HEK293T (cell line): ENCODE measurements at regions not wholly inside any gene's neighbourhood (a gene's known extent, or its start where the extent isn't known, plus 50 kb on each side); places are given as distances from the start of the nearest gene placed in this dataset.

Source experiments
- CTCF ChIA-PET: fragments of 350-600 bp; formaldehyde crosslinking; extraction: SDS; loops from one replicate; lab custom pipeline; 2021; ENCODE audit warnings: antibody characterized with exemption, inconsistent platforms; lab: Yijun Ruan, JAX
- POLR2A ChIA-PET: fragments of 350-600 bp; formaldehyde crosslinking; extraction: SDS; loops from one replicate; lab custom pipeline; 2020; ENCODE audit warnings: antibody characterized with exemption, inconsistent platforms; lab: Yijun Ruan, JAX
- DNase-seq: peaks from one replicate; pipeline ENCODE4 v3.0.0; 2012; ENCODE audit warnings: mixed read lengths; ENCODE audit errors: extremely low spot score
- ARNT ChIP-seq: fragments of 450-650 bp; IDR thresholded peaks from 2 replicates; pipeline ENCODE4 v1.6.1; 2017; ENCODE audit warnings: mild to moderate bottlenecking
- BHLHE40 ChIP-seq: fragments of 450-650 bp; IDR thresholded peaks from 2 replicates; pipeline ENCODE4 v1.6.1; 2016; ENCODE audit warnings: mild to moderate bottlenecking, moderate library complexity, borderline replicate concordance
- CTBP1 ChIP-seq: fragments of 450-650 bp; IDR thresholded peaks from 2 replicates; pipeline ENCODE4 v1.6.1; 2016; ENCODE audit warnings: borderline replicate concordance
- ELF4 ChIP-seq: fragments of 450-650 bp; IDR thresholded peaks from 2 replicates; pipeline ENCODE4 v1.6.1; 2017; ENCODE audit warnings: antibody characterized with exemption
- FOXA1 ChIP-seq: fragments of 450-650 bp; IDR thresholded peaks from 2 replicates; pipeline ENCODE4 v1.6.1; 2016; ENCODE audit warnings: mild to moderate bottlenecking
- FOXK2 ChIP-seq: fragments of 450-650 bp; IDR thresholded peaks from 2 replicates; pipeline ENCODE4 v1.6.1; 2016; ENCODE audit warnings: mild to moderate bottlenecking
- FOXM1 ChIP-seq: fragments of 450-650 bp; IDR thresholded peaks from 2 replicates; pipeline ENCODE4 v1.6.1; 2017; ENCODE audit warnings: mild to moderate bottlenecking, borderline replicate concordance
- HDGF ChIP-seq: fragments of 450-650 bp; IDR thresholded peaks from 2 replicates; pipeline ENCODE4 v1.6.1; 2017; ENCODE audit warnings: antibody characterized with exemption, borderline replicate concordance
- L3MBTL2 ChIP-seq: fragments of 450-650 bp; conservative IDR thresholded peaks from 2 replicates; pipeline ENCODE4 v1.6.1; 2016; ENCODE audit warnings: mild to moderate bottlenecking
- LEF1 ChIP-seq: fragments of 450-650 bp; IDR thresholded peaks from 2 replicates; pipeline ENCODE4 v1.6.1; 2017; ENCODE audit warnings: mild to moderate bottlenecking, borderline replicate concordance
- NFRKB ChIP-seq: fragments of 450-650 bp; IDR thresholded peaks from 2 replicates; pipeline ENCODE4 v1.6.1; 2016; ENCODE audit warnings: mild to moderate bottlenecking, moderate library complexity
- PKNOX1 ChIP-seq: fragments of 450-650 bp; IDR thresholded peaks from 2 replicates; pipeline ENCODE4 v1.6.1; 2016
- SP1 ChIP-seq: fragments of 450-650 bp; IDR thresholded peaks from 2 replicates; pipeline ENCODE4 v1.6.1; 2017
- SUZ12 ChIP-seq: fragments of 450-650 bp; IDR thresholded peaks from 2 replicates; pipeline ENCODE4 v1.6.1; 2016; ENCODE audit warnings: mild to moderate bottlenecking
- TARDBP ChIP-seq: fragments of 450-650 bp; IDR thresholded peaks from 2 replicates; pipeline ENCODE4 v1.6.1; 2016
- ZNF384 ChIP-seq: fragments of 450-650 bp; IDR thresholded peaks from 2 replicates; pipeline ENCODE4 v1.6.1; 2016

DNA sequence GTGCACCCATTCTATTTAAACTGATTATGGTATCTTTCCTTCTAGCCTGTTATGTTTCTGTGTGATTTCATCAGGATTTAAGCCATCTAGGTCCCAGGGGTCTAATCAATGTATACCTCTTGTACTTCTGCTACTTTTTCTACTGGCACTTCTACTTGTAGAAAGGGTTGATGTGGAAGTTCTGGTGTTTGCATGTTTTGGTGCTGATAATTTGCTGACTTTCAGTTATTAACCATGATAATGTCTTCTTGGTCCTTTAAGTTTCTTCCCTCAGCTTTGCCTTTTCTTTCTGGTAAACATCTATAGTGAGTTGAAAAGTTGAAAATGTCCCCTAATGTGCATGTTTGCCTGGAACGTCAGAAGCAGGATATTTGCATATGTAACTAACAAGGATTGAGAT, 390.6 kb upstream of the MAP3K7 start:
- DNase-seq: no peak
- TF ChIP-seq TARDBP: no peak
- TF ChIP-seq FOXA1: no peak
- TF ChIP-seq BHLHE40: no peak
- TF ChIP-seq L3MBTL2: no peak
- TF ChIP-seq ELF4: no peak
- TF ChIP-seq CTBP1: no peak
- no peak for TF ChIP-seq FOXK2
- TF ChIP-seq FOXM1: no peak
- TF ChIP-seq LEF1: no peak
- ChIA-PET CTCF (no interaction called here), POLR2A (no interaction called here)

- ChIA-PET POLR2A (no interaction called here), CTCF (no interaction called here)
- no peak for DNase-seq
- no peak for TF ChIP-seq FOXM1
- TF ChIP-seq ELF4: no peak
- TF ChIP-seq SP1: no peak
- TF ChIP-seq CTBP1: no peak
- TF ChIP-seq PKNOX1: no peak
- no peak for TF ChIP-seq LEF1
Measured at GRCh38 chr6:90976341-90976740, 389.5 kb upstream of the MAP3K7 start.

GRCh38 chr6:90975741-90976140, 388.9 kb upstream of the MAP3K7 start:
- TF ChIP-seq CTBP1 (no peak), BHLHE40 (no peak), HDGF (no peak), ZNF384 (no peak), FOXK2 (no peak), SP1 (no peak), L3MBTL2 (no peak), NFRKB (no peak), SUZ12 (no peak), FOXM1 (no peak), PKNOX1 (no peak), ARNT (no peak), LEF1 (no peak), TARDBP (no peak), FOXA1 (no peak)
- ChIA-PET POLR2A (no interaction called here), CTCF (no interaction called here)
- DNase-seq: no peak

DNA sequence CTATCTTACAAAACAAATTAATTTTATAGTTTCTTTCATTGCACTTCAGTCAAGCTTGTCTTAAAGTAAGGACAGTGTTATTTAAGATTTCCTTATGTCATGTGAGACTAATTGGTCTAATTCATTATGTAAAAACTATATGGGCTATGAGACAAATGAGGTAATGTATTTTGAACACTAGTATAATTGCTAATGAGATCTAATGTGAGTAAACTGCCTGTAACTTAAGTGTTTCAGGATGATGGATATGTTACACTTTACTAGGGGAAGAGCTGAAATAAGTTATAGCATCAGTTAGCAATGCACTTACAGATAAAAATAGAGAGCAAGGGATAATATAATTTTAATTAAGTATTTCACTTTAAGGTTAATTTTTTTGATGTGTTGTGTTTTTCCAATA, 386.3 kb upstream of the MAP3K7 start:
- CTCF ChIA-PET: no interaction called here
- DNase-seq: no peak
- TF ChIP-seq PKNOX1 (no peak), SUZ12 (no peak), NFRKB (no peak), LEF1 (no peak), ZNF384 (no peak), TARDBP (no peak), FOXA1 (no peak)
- POLR2A ChIA-PET: no interaction called here

GRCh38 chr6:90970672-90971071, 383.8 kb upstream of the MAP3K7 start:
- DNase-seq: no peak
- no peak for TF ChIP-seq FOXM1
- TF ChIP-seq NFRKB: no peak
- no peak for TF ChIP-seq HDGF
- TF ChIP-seq BHLHE40: no peak
- no peak for TF ChIP-seq SUZ12
- no peak for TF ChIP-seq ELF4
- no peak for TF ChIP-seq FOXK2
- CTCF ChIA-PET: no interaction called here
- POLR2A ChIA-PET: no interaction called here

GRCh38 chr6:90967471-90967870, 380.6 kb upstream of the MAP3K7 start:
- ChIA-PET CTCF (no interaction called here), POLR2A (no interaction called here)
- no peak for DNase-seq
- TF ChIP-seq TARDBP (no peak), HDGF (no peak), L3MBTL2 (no peak), LEF1 (no peak), CTBP1 (no peak), FOXM1 (no peak), ELF4 (no peak), NFRKB (no peak), ARNT (no peak), FOXK2 (no peak), BHLHE40 (no peak), FOXA1 (no peak), SP1 (no peak), ZNF384 (no peak), PKNOX1 (no peak), SUZ12 (no peak)
